ENCODE measurements at regions not wholly inside any gene's neighbourhood (a gene's known extent, or its start where the extent isn't known, plus 50 kb on each side); places are given as distances from the start of the nearest gene placed in this dataset.

- Histone ChIP-seq H3K4me3 (ENCODE audit: low read length) (no peak overlapping the region), H3K9ac (ENCODE audit: low read length) (no peak overlapping the region), H3K27me3 (ENCODE audit: control insufficient read depth, insufficient read depth, low read length) (no peaks in the 10 kb centered on the region), H3K36me3 (ENCODE audit: control insufficient read depth, insufficient read depth, low read length) (no peaks in the 10 kb centered on the region), H3K4me1 (ENCODE audit: control insufficient read depth, insufficient read depth, low read length) (no peaks in the 10 kb centered on the region), H3K27ac (ENCODE audit: low read depth, low read length) (no peak overlapping the region)
Observed at GRCh38 chr3:22982981-22983587, 220.0 kb upstream of the UBE2E2 start.

DNA sequence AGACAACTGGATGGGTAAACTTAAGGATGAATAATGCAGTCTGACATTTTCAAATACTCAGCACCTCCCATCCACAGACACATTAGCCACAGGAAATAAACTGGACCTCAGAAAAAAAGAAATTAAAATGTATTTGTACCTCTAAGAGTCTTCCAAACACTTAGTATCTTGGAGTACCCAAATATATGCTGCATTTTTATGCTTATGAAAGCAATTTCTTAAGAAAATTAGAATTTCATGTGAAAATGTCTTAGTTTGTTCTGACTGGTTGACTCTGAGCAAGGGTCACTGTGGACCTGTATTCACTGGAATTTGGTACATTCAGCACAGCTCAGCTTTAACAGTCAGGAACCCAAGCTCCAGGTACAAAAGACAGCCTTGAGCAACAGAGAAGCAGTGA is 216.2 kb upstream of the UBE2E2 start:
- Histone ChIP-seq H3K27me3 (ENCODE audit: control insufficient read depth, insufficient read depth, low read length) (no peaks in the 10 kb centered on the region), H3K4me3 (ENCODE audit: low read length) (no peak overlapping the region), H3K4me1 (ENCODE audit: control insufficient read depth, insufficient read depth, low read length) (no peaks in the 10 kb centered on the region), H3K9ac (ENCODE audit: low read length) (no peak overlapping the region), H3K36me3 (ENCODE audit: control insufficient read depth, insufficient read depth, low read length) (no peaks in the 10 kb centered on the region), H3K27ac (ENCODE audit: low read depth, low read length) (no peak overlapping the region)

DNA sequence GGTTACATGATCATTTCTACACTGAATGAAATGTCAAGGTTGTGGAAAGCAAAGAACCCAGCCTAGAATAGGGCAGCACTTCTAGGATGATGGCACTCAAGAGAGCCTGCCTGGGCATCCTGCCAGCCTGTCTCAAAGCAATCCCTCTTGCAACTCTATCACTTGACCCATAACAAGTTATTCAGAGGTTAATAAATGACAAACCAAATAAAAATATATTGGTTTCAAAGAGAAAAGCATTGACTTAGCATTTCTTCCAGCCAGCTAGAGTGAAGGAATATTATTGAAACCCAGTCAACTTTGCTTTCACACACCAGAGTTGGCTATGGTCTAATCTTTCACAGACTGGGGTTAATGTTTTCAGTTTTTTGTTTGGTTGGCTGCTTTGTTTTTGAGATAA is 214.6 kb upstream of the UBE2E2 start:
- no peak overlapping the region for H3K4me3 ChIP-seq (ENCODE audit: low read length)
- no peaks in the 10 kb centered on the region for H3K36me3 ChIP-seq (ENCODE audit: control insufficient read depth, insufficient read depth, low read length)
- no peak overlapping the region for H3K27ac ChIP-seq (ENCODE audit: low read depth, low read length)
- no peak overlapping the region for H3K9ac ChIP-seq (ENCODE audit: low read length)
- H3K4me1 ChIP-seq (ENCODE audit: control insufficient read depth, insufficient read depth, low read length): no peaks in the 10 kb centered on the region
- H3K27me3 ChIP-seq (ENCODE audit: control insufficient read depth, insufficient read depth, low read length): no peaks in the 10 kb centered on the region

DNA sequence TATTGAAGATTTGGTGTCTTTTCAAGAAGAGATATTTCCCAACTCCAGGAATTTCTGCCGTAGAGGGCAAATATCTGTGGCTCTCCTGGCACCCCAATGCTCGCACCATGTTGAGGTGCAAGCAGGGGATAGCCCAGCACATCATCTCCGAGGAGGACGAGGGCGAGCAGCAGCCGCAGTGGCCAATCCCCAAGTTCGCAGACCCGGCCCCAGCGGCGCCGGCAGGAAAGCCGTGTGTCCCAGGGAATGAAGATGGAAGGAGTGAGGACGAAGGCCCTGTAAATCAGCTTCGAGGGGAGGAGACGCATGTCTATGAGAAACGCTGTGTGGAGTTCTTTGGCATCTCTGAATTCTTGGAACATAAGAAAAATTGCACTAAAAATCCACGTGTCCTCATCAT is 213.4 kb upstream of the UBE2E2 start:
- Histone ChIP-seq H3K9ac (ENCODE audit: low read length) (no peak overlapping the region), H3K4me1 (ENCODE audit: control insufficient read depth, insufficient read depth, low read length) (no peaks in the 10 kb centered on the region), H3K27me3 (ENCODE audit: control insufficient read depth, insufficient read depth, low read length) (no peaks in the 10 kb centered on the region), H3K4me3 (ENCODE audit: low read length) (no peak overlapping the region), H3K36me3 (ENCODE audit: control insufficient read depth, insufficient read depth, low read length) (no peaks in the 10 kb centered on the region), H3K27ac (ENCODE audit: low read depth, low read length) (no peak overlapping the region)

DNA sequence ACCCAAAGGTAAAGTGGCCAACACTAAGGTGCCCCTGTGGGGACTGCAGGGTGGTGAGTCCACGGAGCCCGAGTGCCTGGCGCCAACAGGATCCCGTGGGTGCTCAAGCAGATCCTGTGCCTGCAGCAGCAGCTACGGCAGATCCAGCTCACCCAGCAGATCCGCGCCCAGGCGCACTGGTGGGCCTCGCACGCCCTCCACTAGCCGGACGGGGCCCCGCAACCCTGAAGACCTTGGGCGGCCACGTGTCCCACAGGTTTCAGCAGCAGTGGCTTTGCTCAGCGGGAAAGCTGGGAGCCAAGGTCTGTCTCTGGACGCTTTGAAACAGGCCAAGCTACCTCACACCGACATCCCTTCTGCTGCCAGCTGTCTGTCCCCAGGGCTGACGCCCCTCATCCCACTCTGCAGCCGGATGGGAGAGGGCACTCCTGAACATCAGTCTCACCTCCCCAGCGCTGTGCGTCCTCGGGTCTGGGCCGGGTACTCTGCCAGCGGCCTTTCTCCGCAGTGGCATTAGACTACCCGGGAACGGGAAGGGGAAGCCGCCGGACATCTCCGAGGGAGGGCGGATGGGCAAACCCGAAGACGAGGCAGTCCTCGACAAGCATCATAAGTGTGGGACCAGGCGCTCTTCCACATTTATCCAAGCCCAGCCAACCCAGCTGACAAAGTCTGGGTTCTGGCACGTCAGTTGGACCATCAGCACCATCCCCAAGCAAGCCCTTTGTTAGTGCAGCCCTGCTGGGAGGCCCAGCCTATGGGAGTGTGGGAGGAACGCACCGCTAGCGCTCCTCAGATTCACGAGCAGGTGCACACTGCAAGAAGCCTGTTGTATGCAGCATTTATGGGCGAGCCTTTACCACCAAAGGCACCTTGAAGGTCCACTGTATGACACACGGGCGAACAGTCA is 212.6 kb upstream of the UBE2E2 start:
- no peaks in the 10 kb centered on the region for H3K27me3 ChIP-seq (ENCODE audit: control insufficient read depth, insufficient read depth, low read length)
- no peak overlapping the region for H3K9ac ChIP-seq (ENCODE audit: low read length)
- H3K4me1 ChIP-seq (ENCODE audit: control insufficient read depth, insufficient read depth, low read length): no peaks in the 10 kb centered on the region
- H3K27ac ChIP-seq (ENCODE audit: low read depth, low read length): no peak overlapping the region
- no peaks in the 10 kb centered on the region for H3K36me3 ChIP-seq (ENCODE audit: control insufficient read depth, insufficient read depth, low read length)
- H3K4me3 ChIP-seq (ENCODE audit: low read length): no peak overlapping the region

DNA sequence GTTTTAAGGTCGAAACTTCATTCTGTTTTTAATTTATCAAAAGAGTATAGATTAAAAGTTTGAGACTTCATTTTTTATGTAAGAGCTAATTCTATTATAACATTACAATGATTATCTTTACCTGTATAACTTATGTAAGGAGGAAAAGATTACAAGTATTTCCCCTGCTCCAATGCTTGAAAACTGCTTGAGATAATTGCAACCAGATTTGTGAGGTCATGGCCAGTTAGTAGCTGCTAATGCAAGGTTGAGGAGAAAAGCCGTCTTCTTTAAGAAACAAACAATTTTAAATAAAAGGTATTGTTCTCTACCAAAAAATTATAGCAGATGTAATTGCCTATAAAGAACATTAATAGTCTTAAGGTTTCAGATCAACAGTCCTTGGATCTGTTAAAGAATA is 208.3 kb upstream of the UBE2E2 start:
- no peaks in the 10 kb centered on the region for H3K4me1 ChIP-seq (ENCODE audit: control insufficient read depth, insufficient read depth, low read length)
- H3K9ac ChIP-seq (ENCODE audit: low read length): no peak overlapping the region
- no peaks in the 10 kb centered on the region for H3K36me3 ChIP-seq (ENCODE audit: control insufficient read depth, insufficient read depth, low read length)
- no peak overlapping the region for H3K27ac ChIP-seq (ENCODE audit: low read depth, low read length)
- H3K27me3 ChIP-seq (ENCODE audit: control insufficient read depth, insufficient read depth, low read length): no peaks in the 10 kb centered on the region
- H3K4me3 ChIP-seq (ENCODE audit: low read length): no peak overlapping the region

GRCh38 chr3:22996920-22997571 is 206.1 kb upstream of the UBE2E2 start:
- H3K36me3 ChIP-seq (ENCODE audit: control insufficient read depth, insufficient read depth, low read length): no peaks in the 10 kb centered on the region
- H3K27me3 ChIP-seq (ENCODE audit: control insufficient read depth, insufficient read depth, low read length): no peaks in the 10 kb centered on the region
- H3K4me3 ChIP-seq (ENCODE audit: low read length): no peak overlapping the region
- H3K4me1 ChIP-seq (ENCODE audit: control insufficient read depth, insufficient read depth, low read length): no peaks in the 10 kb centered on the region
- H3K9ac ChIP-seq (ENCODE audit: low read length): no peak overlapping the region
- H3K27ac ChIP-seq (ENCODE audit: low read depth, low read length): no peak overlapping the region

DNA sequence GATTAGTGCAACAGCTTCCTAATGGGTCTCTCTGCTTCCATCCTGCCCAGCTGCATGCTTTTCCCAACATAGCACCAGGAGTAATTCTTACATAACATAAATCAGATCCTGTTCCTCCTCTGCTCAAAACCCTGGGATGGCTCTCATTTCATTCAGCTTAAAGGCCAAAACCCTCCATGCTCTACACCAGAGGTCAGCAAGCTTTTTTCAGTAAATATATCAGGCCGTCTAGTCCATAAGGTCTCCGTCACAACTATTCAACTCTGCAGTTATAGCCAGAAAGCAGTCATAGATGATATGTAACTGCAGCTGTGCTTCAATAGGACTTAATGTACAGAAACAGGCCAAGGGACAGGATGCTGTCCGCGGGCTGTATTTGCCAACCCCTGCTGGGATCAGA is 202.8 kb upstream of the UBE2E2 start:
- H3K9ac ChIP-seq (ENCODE audit: low read length): no peak overlapping the region
- H3K4me3 ChIP-seq (ENCODE audit: low read length): no peak overlapping the region

GRCh38 chr3:23002151-23002550 is 201.0 kb upstream of the UBE2E2 start:
- H3K4me1 ChIP-seq (ENCODE audit: control insufficient read depth, insufficient read depth, low read length): no peaks in the 10 kb centered on the region
- H3K4me3 ChIP-seq (ENCODE audit: low read length): no peak overlapping the region
- no peaks in the 10 kb centered on the region for H3K36me3 ChIP-seq (ENCODE audit: control insufficient read depth, insufficient read depth, low read length)
- H3K27me3 ChIP-seq (ENCODE audit: control insufficient read depth, insufficient read depth, low read length): no peaks in the 10 kb centered on the region
- no peak overlapping the region for H3K9ac ChIP-seq (ENCODE audit: low read length)
- H3K27ac ChIP-seq (ENCODE audit: low read depth, low read length): no peak overlapping the region

More for the DNA sequence above, 202.8 kb upstream of the UBE2E2 start:
- no peak overlapping the region for H3K27ac ChIP-seq (ENCODE audit: low read depth, low read length)
- H3K27me3 ChIP-seq (ENCODE audit: control insufficient read depth, insufficient read depth, low read length): no peaks in the 10 kb centered on the region
- no peaks in the 10 kb centered on the region for H3K4me1 ChIP-seq (ENCODE audit: control insufficient read depth, insufficient read depth, low read length)
- no peaks in the 10 kb centered on the region for H3K36me3 ChIP-seq (ENCODE audit: control insufficient read depth, insufficient read depth, low read length)

GRCh38 chr3:23002836-23003732 is 200.0 kb upstream of the UBE2E2 start:
- Histone ChIP-seq H3K27me3 (ENCODE audit: control insufficient read depth, insufficient read depth, low read length) (no peaks in the 10 kb centered on the region), H3K4me1 (ENCODE audit: control insufficient read depth, insufficient read depth, low read length) (no peaks in the 10 kb centered on the region), H3K9ac (ENCODE audit: low read length) (no peak overlapping the region), H3K36me3 (ENCODE audit: control insufficient read depth, insufficient read depth, low read length) (no peaks in the 10 kb centered on the region), H3K4me3 (ENCODE audit: low read length) (no peak overlapping the region), H3K27ac (ENCODE audit: low read depth, low read length) (no peak overlapping the region)

GRCh38 chr3:23003733-23004046 is 199.4 kb upstream of the UBE2E2 start:
- H3K36me3 ChIP-seq (ENCODE audit: control insufficient read depth, insufficient read depth, low read length): no peaks in the 10 kb centered on the region
- no peak overlapping the region for H3K9ac ChIP-seq (ENCODE audit: low read length)
- H3K27me3 ChIP-seq (ENCODE audit: control insufficient read depth, insufficient read depth, low read length): no peaks in the 10 kb centered on the region
- H3K27ac ChIP-seq (ENCODE audit: low read depth, low read length): no peak overlapping the region
- no peak overlapping the region for H3K4me3 ChIP-seq (ENCODE audit: low read length)
- no peaks in the 10 kb centered on the region for H3K4me1 ChIP-seq (ENCODE audit: control insufficient read depth, insufficient read depth, low read length)

- Histone ChIP-seq H3K4me3 (ENCODE audit: low read length) (no peak overlapping the region), H3K36me3 (ENCODE audit: control insufficient read depth, insufficient read depth, low read length) (no peaks in the 10 kb centered on the region), H3K4me1 (ENCODE audit: control insufficient read depth, insufficient read depth, low read length) (no peaks in the 10 kb centered on the region), H3K27me3 (ENCODE audit: control insufficient read depth, insufficient read depth, low read length) (no peaks in the 10 kb centered on the region), H3K27ac (ENCODE audit: low read depth, low read length) (no peak overlapping the region), H3K9ac (ENCODE audit: low read length) (no peak overlapping the region)
Observed at GRCh38 chr3:23004971-23005370, 198.2 kb upstream of the UBE2E2 start.
